Karpas-422 (cell line): ENCODE measurements at regions not wholly inside any gene's neighbourhood (a gene's known extent, or its start where the extent isn't known, plus 50 kb on each side); places are given as distances from the start of the nearest gene placed in this dataset.
A peak's percentile ranks its signal among the peaks of the same experiment; 100 is the strongest.

Experiments used
- DNase-seq: peaks from one replicate; pipeline ENCODE4 v3.0.0-alpha.2; 2015
- H2AFZ ChIP-seq: fragments of 200-600 bp; sonication (generic); 2 replicates; pipeline ENCODE4 v1.6.1; 2014; ENCODE audit warnings: antibody characterized with exemption, low read length, mixed read lengths
- H3K27ac ChIP-seq: fragments of 200-600 bp; sonication (generic); 2 replicates; pipeline ENCODE4 v1.5.1; 2014; ENCODE audit warnings: mild to moderate bottlenecking, low read length, moderate library complexity
- H3K27me3 ChIP-seq: fragments of 200-600 bp; sonication (generic); 2 replicates; pipeline ENCODE4 v1.6.1; 2014; ENCODE audit warnings: low read length, mixed read lengths
- H3K36me3 ChIP-seq: fragments of 200-600 bp; sonication (generic); 2 replicates; pipeline ENCODE4 v1.6.1; 2014; ENCODE audit warnings: low read length, mixed read lengths; ENCODE audit not compliant: insufficient read depth
- H3K4me1 ChIP-seq: fragments of 200-600 bp; sonication (generic); 2 replicates; pipeline ENCODE4 v1.6.1; 2014; ENCODE audit warnings: mild to moderate bottlenecking, low read length, mixed read lengths
- H3K4me2 ChIP-seq: fragments of 200-600 bp; sonication (generic); 2 replicates; pipeline ENCODE4 v1.6.1; 2014; ENCODE audit warnings: low read length, low read depth, mild to moderate bottlenecking; ENCODE audit not compliant: poor library complexity, severe bottlenecking
- H3K4me3 ChIP-seq: fragments of 200-600 bp; sonication (generic); 2 replicates; pipeline ENCODE4 v1.5.1; 2014; ENCODE audit warnings: mild to moderate bottlenecking, antibody characterized with exemption, low read length, mixed read lengths
- H3K79me2 ChIP-seq: fragments of 200-600 bp; sonication (generic); 2 replicates; pipeline ENCODE4 v1.6.1; 2014; ENCODE audit warnings: mild to moderate bottlenecking, low read length, mixed read lengths
- H3K9ac ChIP-seq: fragments of 200-600 bp; sonication (generic); 2 replicates; pipeline ENCODE4 v1.6.0; 2014; ENCODE audit warnings: low read length
- H3K9me2 ChIP-seq: fragments of 200-600 bp; sonication (generic), shearing (Covaris generic); replicated peaks from 2 replicates; pipeline ENCODE4 v1.6.0; 2014; ENCODE audit warnings: mild to moderate bottlenecking, low read length, moderate library complexity; ENCODE audit not compliant: insufficient read depth
- H3K9me3 ChIP-seq: fragments of 300-700, 200-600 bp; sonication (generic); 2 replicates; pipeline ENCODE4 v1.6.1; 2014; ENCODE audit warnings: low read length, mixed read lengths
- H4K20me1 ChIP-seq: fragments of 200-600 bp; sonication (generic); 2 replicates; pipeline ENCODE4 v1.6.1; 2014; ENCODE audit warnings: mild to moderate bottlenecking, antibody characterized with exemption, low read length, low read depth; ENCODE audit not compliant: insufficient read depth

DNA sequence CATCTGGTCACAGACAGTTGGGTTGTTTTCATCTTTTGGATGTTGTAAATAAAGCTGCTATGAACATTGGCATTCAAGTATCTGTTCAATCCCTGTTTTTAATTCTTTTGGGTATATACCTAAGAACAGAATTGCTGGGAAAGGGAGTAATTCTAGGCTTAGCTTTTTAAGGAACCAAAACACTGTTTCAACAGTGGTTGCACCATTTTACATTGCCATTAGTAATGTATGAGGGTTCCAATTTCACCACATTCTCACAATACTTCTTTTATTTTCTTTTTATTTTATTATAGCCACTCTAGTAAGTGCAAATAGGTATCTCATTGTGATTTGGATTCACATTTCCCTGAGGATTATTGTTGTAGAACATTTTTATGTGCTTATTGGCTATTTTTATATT is 108.9 kb upstream of the GLS start:
- no peak overlapping the region for H3K9ac ChIP-seq
- no peaks in the 10 kb centered on the region for H3K9me2 ChIP-seq
- H3K79me2 ChIP-seq, result no peaks in the 10 kb centered on the region
- H3K4me2 ChIP-seq, result no peak overlapping the region
- H3K36me3 ChIP-seq, result no peaks in the 10 kb centered on the region
- no peak overlapping the region for H3K4me3 ChIP-seq
- no peak overlapping the region for H3K27ac ChIP-seq
- no peaks in the 10 kb centered on the region for H3K27me3 ChIP-seq
- DNase-seq, result no peak
- no peaks in the 10 kb centered on the region for H4K20me1 ChIP-seq
- H2AFZ ChIP-seq, result no peak overlapping the region
- no peaks in the 10 kb centered on the region for H3K4me1 ChIP-seq
- H3K9me3 ChIP-seq, result no peaks in the 10 kb centered on the region

DNA sequence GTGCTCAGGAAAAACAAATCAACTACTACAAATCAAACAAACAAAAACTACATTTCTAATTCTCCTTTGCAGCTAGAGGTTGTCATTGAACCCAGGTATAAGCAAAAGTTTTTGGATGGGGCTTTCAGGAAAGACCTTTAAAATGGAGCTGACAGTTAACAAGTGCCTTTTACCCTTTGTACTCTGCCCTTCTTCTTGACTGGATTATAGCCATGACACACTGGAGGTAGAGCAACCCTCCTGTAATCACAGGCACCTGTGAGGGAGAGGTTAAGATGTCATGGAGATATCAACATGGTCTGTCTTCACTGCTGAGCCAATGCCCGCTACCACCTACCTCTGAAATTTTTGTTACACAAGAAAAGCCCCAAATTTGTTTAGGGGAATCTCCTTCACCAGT is 100.0 kb upstream of the GLS start:
- Histone ChIP-seq H3K9me2 (no peaks in the 10 kb centered on the region), H3K9ac (no peak overlapping the region), H3K27ac (no peak overlapping the region), H3K79me2 (no peaks in the 10 kb centered on the region), H3K4me2 (no peak overlapping the region), H2AFZ (no peak overlapping the region), H3K4me1 (no peaks in the 10 kb centered on the region), H3K27me3 (no peaks in the 10 kb centered on the region), H4K20me1 (no peaks in the 10 kb centered on the region), H3K9me3 (no peaks in the 10 kb centered on the region), H3K4me3 (no peak overlapping the region), H3K36me3 (no peaks in the 10 kb centered on the region)
- DNase-seq, result peak; percentile 28

DNA sequence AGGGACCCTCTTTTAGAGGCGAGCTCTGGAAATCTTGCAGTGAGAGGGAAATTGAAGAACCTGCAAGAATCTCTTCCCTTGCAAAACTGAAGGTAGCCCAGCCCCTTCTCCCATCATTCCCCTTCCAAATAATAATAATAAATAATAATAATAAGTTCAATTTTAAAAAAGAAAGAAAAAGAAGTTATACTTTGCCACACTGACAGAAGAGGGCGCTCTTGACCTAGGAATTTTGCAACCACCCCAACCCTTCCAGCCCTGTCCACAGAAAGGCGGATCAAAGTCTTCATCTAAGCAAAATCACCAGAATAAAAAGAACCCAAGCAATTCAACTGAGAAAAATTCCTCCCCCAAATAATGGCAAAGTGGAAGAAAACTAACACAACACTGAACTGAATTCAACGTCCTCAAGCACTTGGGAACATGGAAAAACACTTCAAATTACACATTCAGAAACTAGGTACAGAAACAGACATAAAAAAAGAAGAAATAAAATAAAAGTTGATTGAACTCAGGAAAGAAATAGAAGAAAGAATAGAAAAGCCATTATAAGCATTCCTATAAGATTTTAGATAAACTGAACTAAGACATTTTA is 98.9 kb upstream of the GLS start:
- no peaks in the 10 kb centered on the region for H3K36me3 ChIP-seq
- H3K4me2 ChIP-seq, result no peak overlapping the region
- H3K4me1 ChIP-seq, result no peaks in the 10 kb centered on the region
- H3K79me2 ChIP-seq, result no peaks in the 10 kb centered on the region
- H3K4me3 ChIP-seq, result no peak overlapping the region
- no peaks in the 10 kb centered on the region for H4K20me1 ChIP-seq
- no peaks in the 10 kb centered on the region for H3K9me3 ChIP-seq
- no peak overlapping the region for H3K27ac ChIP-seq
- no peaks in the 10 kb centered on the region for H3K27me3 ChIP-seq
- no peak overlapping the region for H2AFZ ChIP-seq
- DNase-seq, result peak; percentile 77
- no peak overlapping the region for H3K9ac ChIP-seq
- H3K9me2 ChIP-seq, result no peaks in the 10 kb centered on the region

- no peaks in the 10 kb centered on the region for H4K20me1 ChIP-seq
- H3K27me3 ChIP-seq, result no peaks in the 10 kb centered on the region
- no peaks in the 10 kb centered on the region for H3K79me2 ChIP-seq
- no peaks in the 10 kb centered on the region for H3K9me3 ChIP-seq
- no peaks in the 10 kb centered on the region for H3K9me2 ChIP-seq
- no peaks in the 10 kb centered on the region for H3K4me1 ChIP-seq
- H3K36me3 ChIP-seq, result no peaks in the 10 kb centered on the region
- no peak overlapping the region for H2AFZ ChIP-seq
- peak; percentile 37 for DNase-seq
- H3K27ac ChIP-seq, result no peak overlapping the region
- H3K4me3 ChIP-seq, result no peak overlapping the region
- H3K9ac ChIP-seq, result no peak overlapping the region
- no peak overlapping the region for H3K4me2 ChIP-seq
These were observed 98.4 kb upstream of the GLS start for GRCh38 chr2:190782264-190782663.

- Histone ChIP-seq H3K9ac (no peak overlapping the region), H3K9me3 (no peaks in the 10 kb centered on the region), H3K4me2 (no peak overlapping the region), H3K4me3 (no peak overlapping the region), H3K79me2 (no peaks in the 10 kb centered on the region), H3K27me3 (no peaks in the 10 kb centered on the region), H3K27ac (no peak overlapping the region), H2AFZ (no peak overlapping the region), H4K20me1 (no peaks in the 10 kb centered on the region), H3K9me2 (no peaks in the 10 kb centered on the region), H3K36me3 (no peaks in the 10 kb centered on the region), H3K4me1 (no peaks in the 10 kb centered on the region)
- no peak for DNase-seq
These were observed 96.9 kb upstream of the GLS start for GRCh38 chr2:190783513-190784263.

GRCh38 chr2:190785334-190785733 is 95.3 kb upstream of the GLS start:
- Histone ChIP-seq H3K4me1 (no peaks in the 10 kb centered on the region), H3K9me3 (no peaks in the 10 kb centered on the region), H3K9ac (no peak overlapping the region), H3K27me3 (no peaks in the 10 kb centered on the region), H3K79me2 (no peaks in the 10 kb centered on the region), H3K9me2 (no peaks in the 10 kb centered on the region), H3K36me3 (no peaks in the 10 kb centered on the region), H3K4me3 (no peak overlapping the region), H3K27ac (no peak overlapping the region), H4K20me1 (no peaks in the 10 kb centered on the region), H3K4me2 (no peak overlapping the region), H2AFZ (no peak overlapping the region)
- DNase-seq, result no peak

DNA sequence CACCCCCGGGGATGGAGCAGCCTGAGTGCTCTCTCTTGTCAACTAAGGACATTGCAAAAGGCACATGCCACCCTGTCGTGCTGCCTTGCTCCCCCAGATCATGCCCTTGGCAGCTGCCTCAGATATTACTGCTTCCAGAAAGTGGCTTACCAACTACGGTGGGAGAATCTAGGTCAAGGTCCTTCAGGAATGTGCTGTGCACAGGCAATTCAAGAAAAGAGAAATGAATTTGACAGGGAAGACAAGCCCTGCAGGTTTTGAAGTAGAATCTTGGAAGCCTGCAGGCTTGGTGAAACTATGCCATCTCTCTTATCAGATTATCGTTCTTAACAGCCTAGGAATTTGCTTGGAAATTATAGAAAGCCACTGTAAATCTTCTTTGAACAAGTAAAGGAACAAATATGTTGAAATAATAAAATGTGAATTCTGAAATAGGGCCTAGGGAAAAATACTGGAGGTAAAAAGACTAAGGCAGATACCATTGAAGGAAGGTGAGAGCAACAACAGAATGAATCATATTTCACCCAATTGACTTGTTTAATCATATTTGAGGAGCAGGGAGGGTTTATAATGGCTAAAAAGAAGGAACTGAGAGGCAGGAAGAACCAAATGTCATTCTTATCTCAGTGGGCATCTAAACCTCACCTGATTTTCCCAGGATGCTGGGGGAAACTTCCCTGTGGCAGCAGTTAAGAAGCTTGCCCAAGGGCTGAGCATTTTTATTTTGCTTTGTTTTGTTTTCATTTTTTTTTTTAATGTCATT is 94.0 kb upstream of the GLS start:
- Histone ChIP-seq H3K9me2 (no peaks in the 10 kb centered on the region), H3K9me3 (no peaks in the 10 kb centered on the region), H3K27ac (no peak overlapping the region), H3K36me3 (no peaks in the 10 kb centered on the region), H2AFZ (no peak overlapping the region), H3K9ac (no peak overlapping the region), H3K4me2 (no peak overlapping the region), H3K4me3 (no peak overlapping the region), H3K4me1 (no peaks in the 10 kb centered on the region), H3K79me2 (no peaks in the 10 kb centered on the region), H4K20me1 (no peaks in the 10 kb centered on the region), H3K27me3 (no peaks in the 10 kb centered on the region)
- no peak for DNase-seq

- Histone ChIP-seq H3K36me3 (no peaks in the 10 kb centered on the region), H3K9me2 (no peaks in the 10 kb centered on the region), H3K79me2 (no peaks in the 10 kb centered on the region), H2AFZ (no peak overlapping the region), H3K4me1 (no peaks in the 10 kb centered on the region), H3K27me3 (no peaks in the 10 kb centered on the region), H3K27ac (no peak overlapping the region), H3K4me2 (no peak overlapping the region), H3K4me3 (no peak overlapping the region), H3K9me3 (no peaks in the 10 kb centered on the region), H3K9ac (no peak overlapping the region), H4K20me1 (no peaks in the 10 kb centered on the region)
- DNase-seq, result no peak
These were observed 92.8 kb upstream of the GLS start for GRCh38 chr2:190787743-190788235.
